ENCODE measurements at regions not wholly inside any gene's neighbourhood (a gene's known extent, or its start where the extent isn't known, plus 50 kb on each side); places are given as distances from the start of the nearest gene placed in this dataset.

GRCh38 chr3:30989276-30990030 lies 95.0 kb upstream of the GADL1 start:
- intact Hi-C loops (cut with micrococcal nuclease) (loop anchor here (10.0 kb wide), 1 partner anchor 65 kb away; no protein-coding TSS in a partner anchor), dilution Hi-C loops (cut with HindIII; ENCODE audit: low sequenced_read_pairs, unreplicated experiment) (no loop called here), in situ Hi-C loops (cut with MboI; ENCODE audit: low sequenced_read_pairs) (no loop called here)
- TF ChIP-seq SMC3 (IDR thresholded peaks at IDR 0.05; ENCODE audit: low read depth, low read length) = no peak
- TF ChIP-seq CEBPB (IDR thresholded peaks at IDR 0.05; ENCODE audit: low read depth, low read length) = no peak
- no peak for TF ChIP-seq BHLHE40 (IDR thresholded peaks at IDR 0.05; ENCODE audit: low read depth, low read length)
- TF ChIP-seq RAD21 (IDR thresholded peaks at IDR 0.05; ENCODE audit: low read length) = no peak
- no peak for TF ChIP-seq MAZ (IDR thresholded peaks at IDR 0.05; ENCODE audit: borderline replicate concordance, low read depth, low read length)
- no peak for TF ChIP-seq RCOR1 (IDR thresholded peaks at IDR 0.05; ENCODE audit: insufficient replicate concordance, low read length)
- no peak for TF ChIP-seq POLR2A (IDR thresholded peaks at IDR 0.05; ENCODE audit: low read depth, low read length)
- TF ChIP-seq ELK1 (IDR thresholded peaks at IDR 0.05; ENCODE audit: borderline replicate concordance, low read depth, low read length) = no peak
- H3K56ac ChIP-seq (ENCODE audit: extremely low read depth, insufficient read depth, low read length) = no peak overlapping the region
- H2AFZ ChIP-seq (replicated peaks; ENCODE audit: low read length, poor library complexity) = no peak overlapping the region
- no peak overlapping the region for H2BK120ac ChIP-seq (ENCODE audit: low read depth, low read length)
- H3K18ac ChIP-seq (ENCODE audit: low read depth, low read length) = no peak overlapping the region
- H2AK5ac ChIP-seq (ENCODE audit: low read depth, low read length) = no peak overlapping the region
- H2BK5ac ChIP-seq (ENCODE audit: low read depth, low read length, poor library complexity, severe bottlenecking) = no peak overlapping the region
- ATAC-seq (ENCODE audit: low read depth) = no peak
- no TSS peak for BruUV-seq (replicated peaks)
- H3K4me1 ChIP-seq (ENCODE audit: control insufficient read depth, insufficient read depth, low read length) = no peaks in the 10 kb centered on the region
- H3K9ac ChIP-seq (ENCODE audit: low read depth, low read length) = no peak overlapping the region
- no peak overlapping the region for H2AK9ac ChIP-seq (replicated peaks; ENCODE audit: low read depth, low read length, poor library complexity)
- no peaks in the 10 kb centered on the region for H3K36me3 ChIP-seq (ENCODE audit: control insufficient read depth, insufficient read depth, low read length)
- no peak overlapping the region for H2BK15ac ChIP-seq (ENCODE audit: low read depth, low read length)
- no peak overlapping the region for H2BK20ac ChIP-seq (ENCODE audit: low read depth, low read length)
- CTCF ChIA-PET = no interaction called here
- H3K9me3 ChIP-seq (ENCODE audit: control insufficient read depth, insufficient read depth, low read length) = no peaks in the 10 kb centered on the region
- H3K27me3 ChIP-seq (ENCODE audit: control insufficient read depth, insufficient read depth, low read length) = peaks cover 3% of the 10 kb centered on the region
- H3K9me1 ChIP-seq (ENCODE audit: insufficient read depth, low read length) = no peaks in the 10 kb centered on the region
- H3K27ac ChIP-seq (ENCODE audit: insufficient read depth, low read length) = no peak overlapping the region
- H3K4ac ChIP-seq (ENCODE audit: low read depth, low read length) = no peak overlapping the region
- no peak for DNase-seq
- H4K5ac ChIP-seq (ENCODE audit: low read depth, low read length) = no peak overlapping the region
- H4K91ac ChIP-seq (ENCODE audit: insufficient read depth, low read depth, low read length) = no peak overlapping the region
- H3K4me3 ChIP-seq (ENCODE audit: insufficient read depth, low read depth, low read length) = no peak overlapping the region
- H4K8ac ChIP-seq (ENCODE audit: low read depth in 2 of 2, low read length in 2 of 2) = no peak overlapping the region
- POLR2A ChIA-PET (ENCODE audit: unreplicated experiment) = no interaction called here
- no peak overlapping the region for H3K14ac ChIP-seq (replicated peaks; ENCODE audit: low read depth, low read length)
- no peaks in the 10 kb centered on the region for H3K79me1 ChIP-seq (ENCODE audit: low read depth in 1 of 2, low read length in 2 of 2)
- H3K23ac ChIP-seq (ENCODE audit: low read depth, low read length) = no peak overlapping the region
- no peak overlapping the region for H3K4me2 ChIP-seq (ENCODE audit: low read depth, low read length)
- no peaks in the 10 kb centered on the region for H4K20me1 ChIP-seq (ENCODE audit: insufficient read depth, low read length)
- WGBS, 2 experiments (ENCODE audit: extremely low coverage in 2 of 2, insufficient read length in 1 of 2) = 100% methylated on average over 1 of the region's 2 CpGs; no CpG with 5 or more reads in 1 of the 2 experiments

Data from IMR-90 (cell line).